Choroid plexus epithelial cell (primary cell): ENCODE measurements at regions not wholly inside any gene's neighbourhood (a gene's known extent, or its start where the extent isn't known, plus 50 kb on each side); places are given as distances from the start of the nearest gene placed in this dataset.

Experiments
- DNase-seq: peaks from one replicate; pipeline ENCODE4 v3.0.0-alpha.2; 2010; ENCODE audit warnings: low read depth
- H3K4me3 ChIP-seq: 2 replicates; pipeline ENCODE4 v1.5.1; 2011; ENCODE audit warnings: low read depth, mild to moderate bottlenecking, control low read depth, low read length, moderate library complexity
- TF ChIP-seq, protein P1 (sequence below): conservative IDR thresholded peaks from 2 replicates; pipeline ENCODE4 v1.5.1; 2011; ENCODE audit warnings: low read depth, mild to moderate bottlenecking, control low read depth, inconsistent platforms, low read length, moderate library complexity

DNA sequence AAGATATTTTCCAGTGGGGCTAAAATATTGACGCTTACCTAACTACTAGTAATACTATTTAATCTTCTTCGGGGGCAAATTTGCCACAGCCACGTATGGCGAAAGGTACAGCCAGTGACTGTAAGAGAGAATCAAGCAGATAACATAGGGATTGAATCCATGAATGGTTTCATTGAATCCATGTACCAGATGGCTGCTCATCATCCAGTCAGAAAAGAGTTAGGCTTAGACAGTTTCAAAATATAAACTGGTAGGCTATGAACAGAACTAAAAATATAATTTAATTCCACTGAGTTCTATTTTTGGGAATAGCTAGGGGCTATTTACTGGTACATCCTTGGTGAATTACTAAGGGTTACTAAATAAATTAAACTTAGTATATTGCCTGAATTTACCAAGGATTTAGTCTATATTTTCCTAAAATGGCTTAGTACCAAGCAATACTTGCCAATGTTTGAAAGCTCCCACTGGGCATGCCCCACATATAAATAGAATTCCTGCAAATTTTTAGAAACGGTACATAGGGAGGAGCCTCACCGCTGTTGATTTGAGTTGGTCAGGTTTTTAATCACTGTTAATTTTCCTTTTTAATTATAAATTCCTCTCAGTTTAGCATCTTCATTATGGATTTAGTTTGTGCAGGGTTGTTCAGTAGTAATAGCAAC, 55.8 kb upstream of the VLDLR start:
- no peak for DNase-seq
- H3K4me3 ChIP-seq: no peak overlapping the region
- TF ChIP-seq, protein P1, sequence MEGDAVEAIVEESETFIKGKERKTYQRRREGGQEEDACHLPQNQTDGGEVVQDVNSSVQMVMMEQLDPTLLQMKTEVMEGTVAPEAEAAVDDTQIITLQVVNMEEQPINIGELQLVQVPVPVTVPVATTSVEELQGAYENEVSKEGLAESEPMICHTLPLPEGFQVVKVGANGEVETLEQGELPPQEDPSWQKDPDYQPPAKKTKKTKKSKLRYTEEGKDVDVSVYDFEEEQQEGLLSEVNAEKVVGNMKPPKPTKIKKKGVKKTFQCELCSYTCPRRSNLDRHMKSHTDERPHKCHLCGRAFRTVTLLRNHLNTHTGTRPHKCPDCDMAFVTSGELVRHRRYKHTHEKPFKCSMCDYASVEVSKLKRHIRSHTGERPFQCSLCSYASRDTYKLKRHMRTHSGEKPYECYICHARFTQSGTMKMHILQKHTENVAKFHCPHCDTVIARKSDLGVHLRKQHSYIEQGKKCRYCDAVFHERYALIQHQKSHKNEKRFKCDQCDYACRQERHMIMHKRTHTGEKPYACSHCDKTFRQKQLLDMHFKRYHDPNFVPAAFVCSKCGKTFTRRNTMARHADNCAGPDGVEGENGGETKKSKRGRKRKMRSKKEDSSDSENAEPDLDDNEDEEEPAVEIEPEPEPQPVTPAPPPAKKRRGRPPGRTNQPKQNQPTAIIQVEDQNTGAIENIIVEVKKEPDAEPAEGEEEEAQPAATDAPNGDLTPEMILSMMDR: no peak

DNA sequence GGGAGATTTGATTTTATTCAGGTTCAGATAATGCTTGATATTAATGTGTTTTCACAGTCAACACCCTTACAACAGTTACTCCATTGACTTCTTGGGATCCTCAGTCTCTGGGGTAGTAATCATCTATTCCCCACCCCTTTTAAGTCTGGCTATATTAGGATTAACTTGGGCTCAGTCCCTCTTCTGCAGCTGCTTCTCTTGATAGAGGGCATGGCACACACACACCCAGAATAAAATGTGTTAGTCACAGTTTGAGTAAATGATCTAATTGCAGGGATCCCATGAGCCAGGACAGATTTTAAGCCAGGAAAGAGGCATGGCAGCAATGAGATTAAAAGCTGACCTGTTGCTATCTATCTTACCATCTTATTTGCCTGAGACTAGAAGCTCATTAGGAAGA, 53.7 kb upstream of the VLDLR start:
- TF ChIP-seq, protein P1: no peak
- no peak overlapping the region for H3K4me3 ChIP-seq
- no peak for DNase-seq

DNA sequence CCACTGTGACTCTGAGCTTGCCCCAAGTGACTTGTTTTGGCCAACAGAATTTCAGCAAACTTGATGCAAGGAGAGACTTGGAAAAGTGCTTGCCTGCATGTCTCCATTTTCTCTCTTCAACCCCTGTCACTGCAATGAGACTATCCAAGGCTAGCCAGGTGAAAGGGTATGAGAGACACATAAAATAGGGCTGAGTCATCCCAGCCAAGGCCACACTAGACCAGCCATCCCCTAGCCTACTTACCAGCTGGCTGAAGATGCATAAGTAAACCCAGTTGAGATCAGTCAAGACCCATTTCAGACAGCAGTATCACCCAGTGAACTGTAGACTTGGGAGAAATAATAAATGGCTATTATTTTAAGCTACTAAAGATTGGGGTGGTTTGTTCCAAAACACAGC, 52.9 kb upstream of the VLDLR start:
- H3K4me3 ChIP-seq: no peak overlapping the region
- TF ChIP-seq, protein P1: no peak
- DNase-seq: no peak

DNA sequence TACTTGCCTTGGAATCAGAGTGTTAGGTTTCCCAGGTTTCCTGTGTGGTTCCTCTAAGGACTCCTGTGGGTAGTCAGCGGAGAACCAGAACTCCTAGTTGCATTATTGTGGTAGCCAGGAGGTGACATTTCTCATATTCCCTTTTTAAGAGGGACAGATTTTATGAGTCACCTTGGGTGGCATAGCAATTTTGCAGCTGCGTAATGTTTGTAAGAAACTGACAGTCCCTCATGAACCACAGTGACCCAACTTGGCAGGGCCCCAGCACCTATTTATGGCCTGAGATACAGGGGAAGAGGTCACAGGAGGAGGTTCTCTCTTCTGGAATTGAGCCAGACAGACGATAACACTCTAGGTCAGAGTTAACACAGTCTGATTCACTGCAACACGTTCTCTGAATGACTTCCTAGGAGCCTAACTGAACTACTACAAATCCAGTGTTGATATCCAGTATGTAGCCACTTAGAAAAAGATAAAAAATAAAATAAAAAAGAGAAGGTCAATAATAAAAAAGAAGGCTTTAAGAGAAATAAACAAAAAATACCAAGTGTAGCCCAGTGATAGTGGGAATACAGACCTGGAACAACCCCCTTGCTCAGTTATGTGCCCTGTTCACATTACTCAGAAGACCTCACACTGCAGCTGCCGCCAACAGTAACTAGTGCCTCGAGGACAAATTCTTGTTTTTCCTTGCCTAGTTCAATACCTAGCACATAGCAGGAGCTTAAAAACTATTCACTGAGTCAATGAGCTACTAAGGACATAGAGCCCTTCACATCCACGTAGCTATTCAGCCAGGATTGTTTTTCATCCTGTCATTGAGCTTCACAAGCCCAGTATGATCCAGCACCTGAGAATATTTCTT, 50.7 kb upstream of the VLDLR start:
- peak; percentile 78 for DNase-seq
- no peak overlapping the region for H3K4me3 ChIP-seq
- TF ChIP-seq, protein P1: no peak
